MM.1S (cell line): ENCODE measurements at regions not wholly inside any gene's neighbourhood (a gene's known extent, or its start where the extent isn't known, plus 50 kb on each side); places are given as distances from the start of the nearest gene placed in this dataset.
"Not testable (repeated sequence)": the region's sequence is repeated elsewhere in the genome, so short reads cannot be mapped to it uniquely, and the experiment has no call there.

ENCODE experiments used
- DNase-seq: peaks from one replicate; pipeline ENCODE4 v3.0.0-alpha.2; 2015
- H2AFZ ChIP-seq: fragments of 300-600 bp; sonication (generic); 2 replicates; pipeline ENCODE4 v1.6.0; 2016; ENCODE audit warnings: antibody characterized with exemption, low read length
- H3F3A ChIP-seq: fragments of 300-600 bp; sonication (generic); 2 replicates; pipeline ENCODE4 v1.6.1; 2016; ENCODE audit warnings: mild to moderate bottlenecking, antibody characterized with exemption, low read length, moderate library complexity, mixed read lengths; ENCODE audit not compliant: insufficient read depth
- H3K27ac ChIP-seq: fragments of 300-600 bp; sonication (generic); 2 replicates; pipeline ENCODE4 v1.5.1; 2016; ENCODE audit warnings: mild to moderate bottlenecking, low read length
- H3K27me3 ChIP-seq: fragments of 300-600 bp; sonication (generic); replicated peaks from 2 replicates; pipeline ENCODE4 v1.6.0; 2016; ENCODE audit warnings: low read length; ENCODE audit not compliant: insufficient read depth
- H3K36me3 ChIP-seq: fragments of 300-600 bp; sonication (generic); replicated peaks from 2 replicates; pipeline ENCODE4 v1.6.1; 2016; ENCODE audit warnings: mild to moderate bottlenecking, low read length, mixed read lengths; ENCODE audit not compliant: insufficient read depth
- H3K4me1 ChIP-seq: fragments of 300-600 bp; sonication (generic); 2 replicates; pipeline ENCODE4 v1.6.1; 2016; ENCODE audit warnings: low read length, mixed read lengths
- H3K4me2 ChIP-seq: fragments of 300-600 bp; sonication (generic); 2 replicates; pipeline ENCODE4 v1.6.0; 2016; ENCODE audit warnings: low read depth, low read length
- H3K4me3 ChIP-seq: fragments of 300-600 bp; sonication (generic); 2 replicates; pipeline ENCODE4 v1.5.1; 2016; ENCODE audit warnings: low read length, mixed read lengths
- H3K79me2 ChIP-seq: fragments of 300-600 bp; sonication (generic); 2 replicates; pipeline ENCODE4 v1.6.1; 2016; ENCODE audit warnings: mixed run types, low read length, mixed read lengths
- H3K9ac ChIP-seq: fragments of 300-600 bp; sonication (generic); 2 replicates; pipeline ENCODE4 v1.6.1; 2016; ENCODE audit warnings: low read length, mixed read lengths
- H3K9me2 ChIP-seq: fragments of 300-600 bp; sonication (generic); replicated peaks from 2 replicates; pipeline ENCODE4 v1.6.1; 2016; ENCODE audit warnings: mild to moderate bottlenecking, low read length, mixed read lengths; ENCODE audit not compliant: insufficient read depth
- H3K9me3 ChIP-seq: fragments of 300-600 bp; sonication (generic); replicated peaks from 2 replicates; pipeline ENCODE4 v1.6.1; 2016; ENCODE audit warnings: mild to moderate bottlenecking, low read length, mixed read lengths; ENCODE audit not compliant: insufficient read depth
- H4K20me1 ChIP-seq: fragments of 300-600 bp; sonication (generic); 2 replicates; pipeline ENCODE4 v1.6.1; 2016; ENCODE audit warnings: mild to moderate bottlenecking, low read length, moderate library complexity, mixed read lengths; ENCODE audit not compliant: insufficient read depth
- CTCF ChIP-seq: fragments of 300-600 bp; sonication (generic); IDR thresholded peaks from 2 replicates; pipeline ENCODE4 v1.5.1; 2016; ENCODE audit warnings: antibody characterized with exemption, low read length, mixed read lengths
- EZH2 ChIP-seq: fragments of 300-600 bp; sonication (generic); optimal IDR thresholded peaks from 2 replicates; pipeline ENCODE3; 2017; ENCODE audit warnings: low read depth, mild to moderate bottlenecking, antibody characterized with exemption, low read length, mixed read lengths
- EZH2phosphoT487 ChIP-seq: fragments of 300-600 bp; sonication (generic); IDR thresholded peaks from 2 replicates; pipeline ENCODE4 v1.6.1; 2018; ENCODE audit warnings: antibody characterized with exemption, low read length

GRCh38 chr13:50170447-50171037 lies 155.3 kb downstream of the KCNRG start:
- Histone ChIP-seq H3K4me1 (no peaks in the 10 kb centered on the region), H4K20me1 (no peaks in the 10 kb centered on the region), H3K9me3 (no peaks in the 10 kb centered on the region), H3K79me2 (no peaks in the 10 kb centered on the region), H3F3A (no peaks in the 10 kb centered on the region), H3K27ac (no peak overlapping the region), H3K36me3 (no peaks in the 10 kb centered on the region), H3K4me3 (no peak overlapping the region), H3K4me2 (no peak overlapping the region), H3K27me3 (no peaks in the 10 kb centered on the region), H3K9ac (no peak overlapping the region), H3K9me2 (no peaks in the 10 kb centered on the region), H2AFZ (no peak overlapping the region)
- TF ChIP-seq EZH2phosphoT487 (no peak), EZH2 (no peak), CTCF (no peak)
- no peak for DNase-seq

- Histone ChIP-seq H3K27ac (no peak overlapping the region), H3K27me3 (no peaks in the 10 kb centered on the region), H3K9me3 (no peaks in the 10 kb centered on the region), H4K20me1 (no peaks in the 10 kb centered on the region), H3K36me3 (no peaks in the 10 kb centered on the region), H3K4me3 (no peak overlapping the region), H3K9me2 (no peaks in the 10 kb centered on the region), H3K4me2 (no peak overlapping the region), H2AFZ (no peak overlapping the region), H3F3A (no peaks in the 10 kb centered on the region), H3K4me1 (no peaks in the 10 kb centered on the region), H3K79me2 (no peaks in the 10 kb centered on the region), H3K9ac (no peak overlapping the region)
- TF ChIP-seq CTCF (no peak), EZH2 (no peak), EZH2phosphoT487 (no peak)
- no peak for DNase-seq
Observed at GRCh38 chr13:50171590-50172282, 156.5 kb downstream of the KCNRG start.

GRCh38 chr13:50173045-50173444 lies 157.8 kb downstream of the KCNRG start:
- not testable (repeated sequence) for DNase-seq, H3K36me3 ChIP-seq, H3K4me3 ChIP-seq, H3K27me3 ChIP-seq, H3K9me2 ChIP-seq, H3K4me2 ChIP-seq, H3K9ac ChIP-seq, H3K4me1 ChIP-seq, H3F3A ChIP-seq, H4K20me1 ChIP-seq, H3K9me3 ChIP-seq, H3K27ac ChIP-seq, H3K79me2 ChIP-seq, H2AFZ ChIP-seq

GRCh38 chr13:50174630-50175029 lies 159.4 kb downstream of the KCNRG start:
- H4K20me1 ChIP-seq = no peaks in the 10 kb centered on the region
- H3K27ac ChIP-seq = no peak overlapping the region
- no peak overlapping the region for H3K4me2 ChIP-seq
- no peak for DNase-seq
- no peaks in the 10 kb centered on the region for H3K9me2 ChIP-seq
- H3K4me1 ChIP-seq = no peaks in the 10 kb centered on the region
- H3K36me3 ChIP-seq = no peaks in the 10 kb centered on the region
- H2AFZ ChIP-seq = no peak overlapping the region
- no peak overlapping the region for H3K4me3 ChIP-seq
- no peaks in the 10 kb centered on the region for H3K27me3 ChIP-seq
- H3K79me2 ChIP-seq = no peaks in the 10 kb centered on the region
- no peaks in the 10 kb centered on the region for H3F3A ChIP-seq
- no peak for TF ChIP-seq CTCF
- TF ChIP-seq EZH2 = no peak
- TF ChIP-seq EZH2phosphoT487 = no peak
- H3K9ac ChIP-seq = no peak overlapping the region
- H3K9me3 ChIP-seq = no peaks in the 10 kb centered on the region
